ENCODE measurements at regions not wholly inside any gene's neighbourhood (a gene's known extent, or its start where the extent isn't known, plus 50 kb on each side); places are given as distances from the start of the nearest gene placed in this dataset.

DNA sequence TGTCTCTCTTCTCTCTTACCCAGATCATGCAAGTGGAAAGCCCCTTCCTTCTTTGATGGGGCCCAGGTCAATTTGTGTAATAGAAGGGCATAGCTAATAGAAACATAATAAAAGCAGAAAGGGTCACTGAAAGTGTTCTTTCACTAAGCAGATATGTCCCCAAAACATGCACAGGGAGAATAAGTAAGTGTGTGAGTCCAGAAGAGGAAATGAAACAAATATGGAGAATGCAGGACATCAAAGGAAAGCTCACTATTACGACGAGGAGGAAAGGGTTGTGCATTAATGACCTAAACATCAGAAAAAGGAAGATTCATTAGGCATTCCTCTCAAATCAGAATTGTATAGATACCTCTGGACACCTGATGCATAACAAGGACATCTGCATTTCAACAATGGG, 81.4 kb upstream of the SMYD2 start:
- H3K4me1 ChIP-seq (ENCODE audit: insufficient read depth, low read length), result no peaks in the 10 kb centered on the region
- H3K4me1 Mint-ChIP-seq (ENCODE audit: low read depth), result no peaks in the 10 kb centered on the region
- no peak overlapping the region for H3K4me3 Mint-ChIP-seq
- ChIA-PET CTCF (no interaction called here), POLR2A (interaction anchor here (0.6 kb wide), 1 partner anchor 1472 kb away, joined by 3 read pairs; no protein-coding TSS in a partner anchor)
- intact Hi-C loops (cut with DNase I, micrococcal nuclease), result no loop called here
- no peak overlapping the region for H3K4me3 ChIP-seq (ENCODE audit: low read length)
- peaks cover 3 to 10% of the 10 kb centered on the region in 2 experiments for H3K27me3 ChIP-seq (ENCODE audit: control insufficient read depth in 1 of 2, insufficient read depth in 2 of 2, low read length in 2 of 2)
- TF ChIP-seq, protein P1, sequence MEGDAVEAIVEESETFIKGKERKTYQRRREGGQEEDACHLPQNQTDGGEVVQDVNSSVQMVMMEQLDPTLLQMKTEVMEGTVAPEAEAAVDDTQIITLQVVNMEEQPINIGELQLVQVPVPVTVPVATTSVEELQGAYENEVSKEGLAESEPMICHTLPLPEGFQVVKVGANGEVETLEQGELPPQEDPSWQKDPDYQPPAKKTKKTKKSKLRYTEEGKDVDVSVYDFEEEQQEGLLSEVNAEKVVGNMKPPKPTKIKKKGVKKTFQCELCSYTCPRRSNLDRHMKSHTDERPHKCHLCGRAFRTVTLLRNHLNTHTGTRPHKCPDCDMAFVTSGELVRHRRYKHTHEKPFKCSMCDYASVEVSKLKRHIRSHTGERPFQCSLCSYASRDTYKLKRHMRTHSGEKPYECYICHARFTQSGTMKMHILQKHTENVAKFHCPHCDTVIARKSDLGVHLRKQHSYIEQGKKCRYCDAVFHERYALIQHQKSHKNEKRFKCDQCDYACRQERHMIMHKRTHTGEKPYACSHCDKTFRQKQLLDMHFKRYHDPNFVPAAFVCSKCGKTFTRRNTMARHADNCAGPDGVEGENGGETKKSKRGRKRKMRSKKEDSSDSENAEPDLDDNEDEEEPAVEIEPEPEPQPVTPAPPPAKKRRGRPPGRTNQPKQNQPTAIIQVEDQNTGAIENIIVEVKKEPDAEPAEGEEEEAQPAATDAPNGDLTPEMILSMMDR (IDR thresholded peaks at IDR 0.05), result no peak
- no peaks in the 10 kb centered on the region for H3K36me3 ChIP-seq (ENCODE audit: insufficient read depth, low read length)
- ATAC-seq (ENCODE audit: poor library complexity), result no peak
- no peaks in the 10 kb centered on the region for H3K36me3 Mint-ChIP-seq (ENCODE audit: low read depth)
- no peaks in the 10 kb centered on the region for H3K9me3 Mint-ChIP-seq
- H3K27me3 Mint-ChIP-seq, result peaks cover 49% of the 10 kb centered on the region
- H3K27ac Mint-ChIP-seq, result no peak overlapping the region
- DNase-seq, result no peak
- H3K9me3 ChIP-seq (ENCODE audit: control insufficient read depth in 1 of 2, insufficient read depth in 1 of 2, low read length in 2 of 2), result no peaks in the 10 kb centered on the region
- H3K27ac ChIP-seq (ENCODE audit: low read depth in 1 of 2, low read length in 2 of 2), result no peak overlapping the region

DNA sequence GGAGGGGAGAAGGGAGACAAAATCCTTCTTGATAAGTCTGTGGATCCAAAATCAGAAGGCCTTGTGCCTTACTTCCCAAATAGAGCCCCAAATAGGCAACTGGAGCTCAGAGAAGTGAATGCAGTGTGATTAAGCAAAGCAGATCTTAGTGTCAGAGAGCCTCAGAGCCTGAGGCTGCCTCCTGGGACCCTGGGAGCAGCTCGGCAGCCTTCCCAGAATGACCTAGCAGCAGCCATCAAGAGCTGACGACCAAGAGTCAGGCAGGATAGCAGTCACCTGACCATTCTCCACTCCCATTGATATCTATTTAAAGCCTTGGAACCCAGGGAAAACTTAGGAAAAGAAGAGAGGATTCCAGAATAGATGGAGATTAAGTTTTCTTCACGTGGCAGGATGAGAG, 78.0 kb upstream of the SMYD2 start:
- CTCF ChIA-PET, result no interaction called here
- intact Hi-C loops (cut with DNase I, micrococcal nuclease), result no loop called here
- no peak for DNase-seq
- Mint-ChIP-seq H3K9me3 (no peaks in the 10 kb centered on the region), H3K4me3 (no peak overlapping the region), H3K27ac (no peak overlapping the region), H3K36me3 (ENCODE audit: low read depth) (no peaks in the 10 kb centered on the region), H3K4me1 (ENCODE audit: low read depth) (no peaks in the 10 kb centered on the region), H3K27me3 (peaks cover 30% of the 10 kb centered on the region)
- Histone ChIP-seq H3K4me1 (ENCODE audit: insufficient read depth, low read length) (no peaks in the 10 kb centered on the region), H3K4me3 (ENCODE audit: low read length) (no peak overlapping the region), H3K9me3 (ENCODE audit: control insufficient read depth in 1 of 2, insufficient read depth in 1 of 2, low read length in 2 of 2) (no peaks in the 10 kb centered on the region), H3K27ac (ENCODE audit: low read depth in 1 of 2, low read length in 2 of 2) (no peak overlapping the region), H3K36me3 (ENCODE audit: insufficient read depth, low read length) (no peaks in the 10 kb centered on the region), H3K27me3 (ENCODE audit: control insufficient read depth in 1 of 2, insufficient read depth in 2 of 2, low read length in 2 of 2) (peaks cover 3 to 5% of the 10 kb centered on the region in 2 experiments)
- TF ChIP-seq, protein P1 (IDR thresholded peaks at IDR 0.05), result no peak
- ATAC-seq (ENCODE audit: poor library complexity), result no peak
- POLR2A ChIA-PET, result no interaction called here

DNA sequence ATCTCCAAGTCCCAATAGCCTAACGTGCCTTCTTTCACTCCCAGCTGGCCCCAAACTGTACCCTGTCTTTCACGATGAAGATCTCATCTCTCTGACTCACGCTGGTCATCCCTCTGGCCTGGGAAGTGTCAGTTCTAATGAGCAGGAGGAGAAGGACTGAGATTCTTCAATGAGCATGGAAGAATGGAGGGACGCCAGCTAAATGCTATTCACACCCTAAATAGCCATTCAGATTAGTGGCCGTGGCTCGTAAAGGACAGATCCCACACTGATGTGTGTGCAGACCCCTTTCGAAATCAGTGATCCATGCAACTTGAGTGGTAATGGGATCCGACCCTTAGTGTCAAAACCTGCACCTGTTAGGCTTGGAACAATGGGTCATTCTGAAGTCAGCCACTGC, 75.9 kb upstream of the SMYD2 start:
- peaks cover 0 to 3% of the 10 kb centered on the region in 2 experiments for H3K27me3 ChIP-seq (ENCODE audit: control insufficient read depth in 1 of 2, insufficient read depth in 2 of 2, low read length in 2 of 2)
- intact Hi-C loops (cut with DNase I, micrococcal nuclease), result no loop called here
- Mint-ChIP-seq H3K4me1 (ENCODE audit: low read depth) (no peaks in the 10 kb centered on the region), H3K9me3 (no peaks in the 10 kb centered on the region), H3K27me3 (peaks cover 15% of the 10 kb centered on the region), H3K27ac (no peak overlapping the region), H3K36me3 (ENCODE audit: low read depth) (no peaks in the 10 kb centered on the region), H3K4me3 (no peak overlapping the region)
- no peaks in the 10 kb centered on the region for H3K4me1 ChIP-seq (ENCODE audit: insufficient read depth, low read length)
- POLR2A ChIA-PET, result no interaction called here
- no peak overlapping the region for H3K4me3 ChIP-seq (ENCODE audit: low read length)
- no peak overlapping the region for H3K27ac ChIP-seq (ENCODE audit: low read depth in 1 of 2, low read length in 2 of 2)
- DNase-seq (no peak), ATAC-seq (ENCODE audit: poor library complexity) (no peak)
- CTCF ChIA-PET, result no interaction called here
- H3K9me3 ChIP-seq (ENCODE audit: control insufficient read depth in 1 of 2, insufficient read depth in 1 of 2, low read length in 2 of 2), result no peaks in the 10 kb centered on the region
- H3K36me3 ChIP-seq (ENCODE audit: insufficient read depth, low read length), result no peaks in the 10 kb centered on the region
- TF ChIP-seq, protein P1 (IDR thresholded peaks at IDR 0.05), result no peak

All from CD4-positive, alpha-beta T cell (primary cell).